PC-3 (cell line): ENCODE measurements at regions not wholly inside any gene's neighbourhood (a gene's known extent, or its start where the extent isn't known, plus 50 kb on each side); places are given as distances from the start of the nearest gene placed in this dataset.
A peak's percentile ranks its signal among the peaks of the same experiment; 100 is the strongest.

Source experiments
- ATAC-seq: fragments of 200-7000 bp; cut with Tn5 transposase; 2 replicates; pipeline ENCODE4 v1.9.1; 2020; ENCODE audit warnings: mild to moderate bottlenecking, moderate library complexity
- BruUV-seq: library from RNA; stranded (reverse); fragments of 400-500 nt; replicated peaks from 2 replicates; lab custom pipeline; 2021; lab: Mats Ljungman, UMichigan
- CTCF ChIA-PET: fragments of 300-600 bp; sonication (Branson Sonifier 250); formaldehyde crosslinking; loops from one replicate; lab custom pipeline; 2022; ENCODE audit warnings: antibody characterized with exemption; lab: Charles Lee
- POLR2A ChIA-PET: fragments of 300-600 bp; sonication (Branson Sonifier 250); formaldehyde crosslinking; loops from one replicate; lab custom pipeline; 2022; ENCODE audit warnings: antibody characterized with exemption; ENCODE audit not compliant: unreplicated experiment; lab: Charles Lee
- DNase-seq: peaks from one replicate; pipeline ENCODE4 v3.0.0-alpha.2; 2015
- H2AFZ ChIP-seq: fragments of 300-600 bp; sonication (generic); 2 replicates; pipeline ENCODE4 v1.6.0; 2016; ENCODE audit warnings: antibody characterized with exemption, low read length
- H3F3A ChIP-seq: fragments of 300-600 bp; sonication (generic); one replicate; pipeline ENCODE4 v1.6.0; 2017; ENCODE audit warnings: antibody characterized with exemption, low read length, control low read depth, mild to moderate bottlenecking; ENCODE audit not compliant: unreplicated experiment
- H3K27ac ChIP-seq: fragments of 300-600 bp; sonication (generic); 2 replicates; pipeline ENCODE4 v1.5.1; 2016; ENCODE audit warnings: mild to moderate bottlenecking, low read length
- H3K27me3 ChIP-seq: fragments of 300-600 bp; sonication (generic); 2 replicates; pipeline ENCODE4 v1.6.1; 2016; ENCODE audit warnings: low read length, mixed read lengths
- H3K36me3 ChIP-seq: fragments of 300-600 bp; sonication (generic); 2 replicates; pipeline ENCODE4 v1.6.1; 2016; ENCODE audit warnings: low read depth, mixed run types, low read length, mixed read lengths
- H3K4me1 ChIP-seq: fragments of 300-600 bp; sonication (generic); 2 replicates; pipeline ENCODE4 v1.5.1; 2016; ENCODE audit warnings: low read length; ENCODE audit not compliant: insufficient read depth
- H3K4me2 ChIP-seq: fragments of 300-600 bp; sonication (generic); 2 replicates; pipeline ENCODE4 v1.6.0; 2016; ENCODE audit warnings: low read length
- H3K4me3 ChIP-seq: fragments of 300-600 bp; sonication (generic); 2 replicates; pipeline ENCODE4 v1.5.1; 2016; ENCODE audit warnings: mild to moderate bottlenecking, low read length, mixed read lengths
- H3K79me2 ChIP-seq: fragments of 300-600 bp; sonication (generic); 2 replicates; pipeline ENCODE4 v1.6.1; 2017; ENCODE audit warnings: low read length, mixed read lengths
- H3K9ac ChIP-seq: fragments of 300-600 bp; sonication (generic); 2 replicates; pipeline ENCODE4 v1.6.0; 2016; ENCODE audit warnings: mild to moderate bottlenecking, low read length
- H3K9me2 ChIP-seq: fragments of 300-600 bp; sonication (generic); replicated peaks from 2 replicates; pipeline ENCODE4 v1.6.1; 2016; ENCODE audit warnings: mixed run types, low read length, mixed read lengths
- H3K9me3 ChIP-seq: fragments of 300-600 bp; sonication (generic); 2 replicates; pipeline ENCODE4 v1.6.1; 2016; ENCODE audit warnings: low read length, mixed read lengths
- H4K20me1 ChIP-seq: fragments of 300-600 bp; sonication (generic); 2 replicates; pipeline ENCODE4 v1.6.1; 2016; ENCODE audit warnings: low read length, mixed read lengths
- CTCF ChIP-seq: fragments of 300-600 bp; sonication (generic); conservative IDR thresholded peaks from 2 replicates; pipeline ENCODE4 v1.5.1; 2017; ENCODE audit warnings: antibody characterized with exemption, low read depth, mild to moderate bottlenecking, low read length
- EZH2 ChIP-seq: fragments of 300-600 bp; sonication (generic); IDR thresholded peaks from one replicate; pipeline ENCODE4 v1.6.1; 2017; ENCODE audit warnings: antibody characterized with exemption, mild to moderate bottlenecking, low read length; ENCODE audit not compliant: unreplicated experiment
- EZH2phosphoT487 ChIP-seq: fragments of 300-600 bp; sonication (generic); IDR thresholded peaks from 2 replicates; pipeline ENCODE4 v1.6.1; 2018; ENCODE audit warnings: mild to moderate bottlenecking, antibody characterized with exemption, low read length, borderline replicate concordance
- intact Hi-C: fragments of 100-400 bp; cut with micrococcal nuclease; formaldehyde crosslinking; loops from 2 replicates; pipeline ENCODE4 v1.9.0; 2023

GRCh38 chr1:217333939-217334338, 297.0 kb downstream of the GPATCH2 start:
- no peak overlapping the region for H3K27ac ChIP-seq
- H3K36me3 ChIP-seq: no peaks in the 10 kb centered on the region
- CTCF ChIA-PET: interaction anchor here (0.6 to 1.1 kb wide), 5 partner anchors 304 to 732 kb away, joined by 3 to 8 read pairs (median 6); no protein-coding TSS in a partner anchor
- intact Hi-C loops: loop anchor here (1.0 to 5.0 kb wide), 5 partner anchors 243 to 838 kb away; no protein-coding TSS in a partner anchor
- peaks cover 5% of the 10 kb centered on the region; the same call in 1 of the 2 replicates for H3K27me3 ChIP-seq
- ATAC-seq (peak; percentile 77), DNase-seq (peak; percentile 89)
- no peak overlapping the region for H2AFZ ChIP-seq
- TF ChIP-seq CTCF (peak; percentile 98), EZH2phosphoT487 (no peak)
- H3K9ac ChIP-seq: no peak overlapping the region
- no peaks in the 10 kb centered on the region for H3K9me2 ChIP-seq
- POLR2A ChIA-PET: no interaction called here
- no peak overlapping the region for H3K4me2 ChIP-seq
- H3K9me3 ChIP-seq: no peaks in the 10 kb centered on the region
- no peaks in the 10 kb centered on the region for H3K79me2 ChIP-seq
- no peak overlapping the region for H3K4me3 ChIP-seq
- BruUV-seq: no TSS peak
- no peaks in the 10 kb centered on the region for H3K4me1 ChIP-seq
- no peaks in the 10 kb centered on the region for H4K20me1 ChIP-seq
- no peaks in the 10 kb centered on the region for H3F3A ChIP-seq

DNA sequence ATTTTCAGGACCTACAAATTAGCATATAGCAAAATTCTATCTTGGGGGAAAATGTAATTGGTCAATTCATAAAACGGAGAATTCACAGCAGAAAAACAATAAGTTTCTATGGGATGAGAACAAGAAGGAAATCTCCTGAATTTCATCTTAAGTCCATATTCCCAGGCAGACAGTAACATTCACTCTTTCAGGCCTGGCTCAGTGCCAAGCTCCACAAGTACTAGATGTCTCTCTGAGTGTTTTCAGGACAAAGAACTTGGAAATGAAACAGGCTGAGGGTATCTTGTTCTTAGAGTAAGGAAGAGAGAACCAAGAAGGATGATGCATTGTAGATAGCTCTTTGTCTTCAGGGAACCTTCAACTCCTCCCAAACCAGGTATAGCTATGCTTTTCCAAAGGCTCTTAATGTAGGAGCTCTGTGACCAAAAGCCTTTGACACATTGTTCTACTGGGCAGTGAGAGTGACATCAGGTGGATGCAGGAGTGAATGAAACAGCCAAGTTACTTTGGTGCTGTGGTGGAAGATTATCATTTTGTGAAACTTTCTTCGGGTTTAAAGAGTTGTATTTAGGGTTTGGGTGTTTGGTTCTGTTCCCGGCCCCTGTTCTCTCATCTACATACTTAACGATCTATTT, 298.3 kb downstream of the GPATCH2 start:
- peak; percentile 77 for ATAC-seq
- Histone ChIP-seq H3K4me2 (no peak overlapping the region), H3K9me2 (no peaks in the 10 kb centered on the region), H2AFZ (no peak overlapping the region), H3K9me3 (no peaks in the 10 kb centered on the region), H4K20me1 (no peaks in the 10 kb centered on the region), H3K4me1 (no peaks in the 10 kb centered on the region), H3K36me3 (no peaks in the 10 kb centered on the region), H3K9ac (no peak overlapping the region), H3K79me2 (no peaks in the 10 kb centered on the region), H3F3A (no peaks in the 10 kb centered on the region), H3K27me3 (no peaks in the 10 kb centered on the region), H3K27ac (no peak overlapping the region), H3K4me3 (no peak overlapping the region)
- POLR2A ChIA-PET: no interaction called here
- CTCF ChIA-PET: interaction anchor here (0.5 to 1.2 kb wide), 7 partner anchors 9 to 582 kb away, joined by 3 to 5 read pairs (median 3); no protein-coding TSS in a partner anchor
- TF ChIP-seq CTCF (peak; percentile 47), EZH2phosphoT487 (no peak)
- peak; percentile 40 for DNase-seq
- intact Hi-C loops: loop anchor here (1.0 to 5.0 kb wide), 4 partner anchors 57 to 840 kb away; no protein-coding TSS in a partner anchor
- no TSS peak for BruUV-seq

GRCh38 chr1:217331698-217332097, 299.2 kb downstream of the GPATCH2 start:
- Histone ChIP-seq H3K27ac (no peak overlapping the region), H3K9me2 (no peaks in the 10 kb centered on the region), H3K9me3 (no peaks in the 10 kb centered on the region), H3F3A (no peaks in the 10 kb centered on the region), H3K27me3 (no peaks in the 10 kb centered on the region), H3K79me2 (no peaks in the 10 kb centered on the region), H3K9ac (no peak overlapping the region), H3K4me2 (no peak overlapping the region), H3K36me3 (no peaks in the 10 kb centered on the region), H2AFZ (no peak overlapping the region), H3K4me3 (no peak overlapping the region), H4K20me1 (no peaks in the 10 kb centered on the region), H3K4me1 (no peaks in the 10 kb centered on the region)
- TF ChIP-seq EZH2 (no peak), EZH2phosphoT487 (no peak), CTCF (no peak)
- ATAC-seq (no peak), DNase-seq (no peak)
- BruUV-seq: no TSS peak
- ChIA-PET CTCF (interaction anchor here (0.7 kb wide), 1 partner anchor 124 kb away, joined by 3 read pairs; no protein-coding TSS in a partner anchor), POLR2A (no interaction called here)
- intact Hi-C loops: loop anchor here (1.0 to 5.0 kb wide), 4 partner anchors 56 to 841 kb away; no protein-coding TSS in a partner anchor
